Breast epithelium (tissue), 3 donors: ENCODE measurements at regions not wholly inside any gene's neighbourhood (a gene's known extent, or its start where the extent isn't known, plus 50 kb on each side); places are given as distances from the start of the nearest gene placed in this dataset.

Source experiments
- CTCF ChIP-seq, 3 donors: fragments of 450-650 bp; IDR thresholded peaks; one replicate each; pipeline ENCODE4 v1.5.1; 2016 to 2017; ENCODE audit warnings: antibody characterized with exemption in 3 of 3, mild to moderate bottlenecking in 3 of 3, moderate library complexity in 3 of 3
- POLR2AphosphoS5 ChIP-seq, 3 donors: sonication (generic); formaldehyde crosslinking; IDR thresholded peaks; one replicate each; pipeline ENCODE4 v1.6.1; 2017; ENCODE audit warnings: antibody characterized with exemption in 3 of 3

- TF ChIP-seq POLR2AphosphoS5 (IDR thresholded peaks at IDR 0.05) (no peak), CTCF (IDR thresholded peaks at IDR 0.05) (no peak)
These were observed 458.1 kb downstream of the PCNX1 start for GRCh38 chr14:71365361-71365760.
